Uterus (tissue), 2 donors: ENCODE measurements at regions not wholly inside any gene's neighbourhood (a gene's known extent, or its start where the extent isn't known, plus 50 kb on each side); places are given as distances from the start of the nearest gene placed in this dataset.

Experiments
- CTCF ChIP-seq, 4 experiments: fragments of 200-600 bp in 2 of 4; fragments of 450-650 bp in 2 of 4; sonication (generic) in 2 of 4; IDR thresholded peaks; one replicate each; pipeline ENCODE4 v1.5.1; 2016 to 2019; ENCODE audit warnings: antibody characterized with exemption in 4 of 4, mild to moderate bottlenecking in 2 of 4, moderate library complexity in 1 of 4
- POLR2A ChIP-seq, 2 donors: fragments of 450-650 bp; IDR thresholded peaks; one replicate each; pipeline ENCODE4 v1.6.1; 2016; ENCODE audit warnings: antibody characterized with exemption in 2 of 2, mild to moderate bottlenecking in 1 of 2, moderate library complexity in 1 of 2

- TF ChIP-seq CTCF (IDR thresholded peaks at IDR 0.05) (no peak), POLR2A (IDR thresholded peaks at IDR 0.05) (no peak)
Measured at GRCh38 chr5:13252699-13253098, 691.8 kb downstream of the DNAH5 start.
